ENCODE measurements at regions not wholly inside any gene's neighbourhood (a gene's known extent, or its start where the extent isn't known, plus 50 kb on each side); places are given as distances from the start of the nearest gene placed in this dataset.

DNA sequence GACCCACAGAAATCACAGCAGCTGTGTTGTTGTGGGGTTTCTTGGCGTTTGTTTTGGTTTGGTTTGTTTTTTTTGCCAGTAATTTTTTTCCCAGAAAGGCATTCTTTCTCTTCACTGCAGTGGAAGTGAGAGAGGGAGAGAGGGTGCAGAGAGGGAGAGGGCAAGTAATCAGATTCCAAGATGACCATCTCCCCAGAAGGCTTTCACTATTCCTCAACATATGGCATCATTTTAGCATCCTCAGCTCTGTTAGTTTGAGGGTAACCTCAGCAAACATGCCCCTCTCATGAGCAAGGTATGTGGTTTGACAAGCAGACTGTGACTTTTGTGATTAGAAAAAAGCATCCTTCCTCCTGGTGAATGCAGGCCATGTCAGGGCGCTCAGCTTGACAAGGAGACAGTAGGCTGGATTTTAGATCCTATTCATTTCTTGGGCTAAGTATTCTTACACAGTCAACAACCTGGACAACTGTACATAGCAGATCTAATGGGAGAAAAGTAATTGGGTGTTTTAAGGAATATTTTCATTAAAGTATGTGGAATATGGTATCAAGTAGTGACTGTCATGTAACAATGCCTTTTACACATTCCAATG, 86.3 kb upstream of the PIK3CG start:
- WGBS (ENCODE audit: missing lambda C conversion rate) = 68% methylated on average over 2 of the region's 2 CpGs
- FAIRE-seq (no peak), ATAC-seq (no peak), DNase-seq (ENCODE audit: low read depth in 1 of 2, low spot score in 1 of 2) (no peak)
- Histone ChIP-seq H3K27ac (peak overlapping the region in 1 of 2 experiments; percentile 92; a peak in 3 of 6 replicates), H3K4me1 (peaks cover 30% of the 10 kb centered on the region), H3K9me3 (no peaks in the 10 kb centered on the region), H3K4me3 (no peak overlapping the region), H3K4me2 (no peak overlapping the region)
- CTCF ChIA-PET = interaction anchor here (0.6 to 2.0 kb wide), 5 partner anchors 15 to 371 kb away, joined by 3 to 7 read pairs (median 3); partner anchors contain the start of gene CCDC71L
- no peak for TF ChIP-seq POLR2A (IDR thresholded peaks at IDR 0.05; ENCODE audit: low read length)
- no peak for TF ChIP-seq E2F6 (IDR thresholded peaks at IDR 0.05; ENCODE audit: borderline replicate concordance, low read depth)
- TF ChIP-seq NPAS2 (CRISPR knock-in tag; IDR thresholded peaks at IDR 0.05; ENCODE audit: borderline replicate concordance) = no peak
- TF ChIP-seq, protein P1, sequence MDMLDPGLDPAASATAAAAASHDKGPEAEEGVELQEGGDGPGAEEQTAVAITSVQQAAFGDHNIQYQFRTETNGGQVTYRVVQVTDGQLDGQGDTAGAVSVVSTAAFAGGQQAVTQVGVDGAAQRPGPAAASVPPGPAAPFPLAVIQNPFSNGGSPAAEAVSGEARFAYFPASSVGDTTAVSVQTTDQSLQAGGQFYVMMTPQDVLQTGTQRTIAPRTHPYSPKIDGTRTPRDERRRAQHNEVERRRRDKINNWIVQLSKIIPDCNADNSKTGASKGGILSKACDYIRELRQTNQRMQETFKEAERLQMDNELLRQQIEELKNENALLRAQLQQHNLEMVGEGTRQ (IDR thresholded peaks at IDR 0.05) = no peak
- no peak for TF ChIP-seq SMC3 (IDR thresholded peaks at IDR 0.05)
- no peak for TF ChIP-seq RARB (CRISPR knock-in tag; IDR thresholded peaks at IDR 0.05)
- TF ChIP-seq ZC3H11A (IDR thresholded peaks at IDR 0.05) = no peak
- no peak for TF ChIP-seq CEBPB (IDR thresholded peaks at IDR 0.05)
- TF ChIP-seq PHF8 (IDR thresholded peaks at IDR 0.05; ENCODE audit: borderline replicate concordance, low read depth) = no peak
- TF ChIP-seq EHF (CRISPR knock-in tag; IDR thresholded peaks at IDR 0.05) = no peak
- TF ChIP-seq TP53 (CRISPR knock-in tag; IDR thresholded peaks at IDR 0.05) = no peak
- TF ChIP-seq, protein P2, sequence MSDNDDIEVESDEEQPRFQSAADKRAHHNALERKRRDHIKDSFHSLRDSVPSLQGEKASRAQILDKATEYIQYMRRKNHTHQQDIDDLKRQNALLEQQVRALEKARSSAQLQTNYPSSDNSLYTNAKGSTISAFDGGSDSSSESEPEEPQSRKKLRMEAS (IDR thresholded peaks at IDR 0.05) = no peak
- TF ChIP-seq CHD4 (IDR thresholded peaks at IDR 0.05; ENCODE audit: borderline replicate concordance) = no peak
- no peak for TF ChIP-seq ZFP36 (IDR thresholded peaks at IDR 0.05; ENCODE audit: borderline replicate concordance, partially characterized antibody)
- TF ChIP-seq, protein P3, sequence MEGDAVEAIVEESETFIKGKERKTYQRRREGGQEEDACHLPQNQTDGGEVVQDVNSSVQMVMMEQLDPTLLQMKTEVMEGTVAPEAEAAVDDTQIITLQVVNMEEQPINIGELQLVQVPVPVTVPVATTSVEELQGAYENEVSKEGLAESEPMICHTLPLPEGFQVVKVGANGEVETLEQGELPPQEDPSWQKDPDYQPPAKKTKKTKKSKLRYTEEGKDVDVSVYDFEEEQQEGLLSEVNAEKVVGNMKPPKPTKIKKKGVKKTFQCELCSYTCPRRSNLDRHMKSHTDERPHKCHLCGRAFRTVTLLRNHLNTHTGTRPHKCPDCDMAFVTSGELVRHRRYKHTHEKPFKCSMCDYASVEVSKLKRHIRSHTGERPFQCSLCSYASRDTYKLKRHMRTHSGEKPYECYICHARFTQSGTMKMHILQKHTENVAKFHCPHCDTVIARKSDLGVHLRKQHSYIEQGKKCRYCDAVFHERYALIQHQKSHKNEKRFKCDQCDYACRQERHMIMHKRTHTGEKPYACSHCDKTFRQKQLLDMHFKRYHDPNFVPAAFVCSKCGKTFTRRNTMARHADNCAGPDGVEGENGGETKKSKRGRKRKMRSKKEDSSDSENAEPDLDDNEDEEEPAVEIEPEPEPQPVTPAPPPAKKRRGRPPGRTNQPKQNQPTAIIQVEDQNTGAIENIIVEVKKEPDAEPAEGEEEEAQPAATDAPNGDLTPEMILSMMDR (IDR thresholded peaks at IDR 0.05) = no peak
- TF ChIP-seq, protein P4, sequence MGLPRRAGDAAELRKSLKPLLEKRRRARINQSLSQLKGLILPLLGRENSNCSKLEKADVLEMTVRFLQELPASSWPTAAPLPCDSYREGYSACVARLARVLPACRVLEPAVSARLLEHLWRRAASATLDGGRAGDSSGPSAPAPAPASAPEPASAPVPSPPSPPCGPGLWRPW (IDR thresholded peaks at IDR 0.05) = no peak
- TF ChIP-seq CBX2 (IDR thresholded peaks at IDR 0.05; ENCODE audit: borderline replicate concordance, low read depth) = no peak
- no peak for TF ChIP-seq SREBF2 (IDR thresholded peaks at IDR 0.05)
- no peak for TF ChIP-seq BHLHE40 (IDR thresholded peaks at IDR 0.05; ENCODE audit: low read depth, low read length)
- TF ChIP-seq HEYL (CRISPR knock-in tag; IDR thresholded peaks at IDR 0.05) = no peak
- POLR2A ChIA-PET = no interaction called here

DNA sequence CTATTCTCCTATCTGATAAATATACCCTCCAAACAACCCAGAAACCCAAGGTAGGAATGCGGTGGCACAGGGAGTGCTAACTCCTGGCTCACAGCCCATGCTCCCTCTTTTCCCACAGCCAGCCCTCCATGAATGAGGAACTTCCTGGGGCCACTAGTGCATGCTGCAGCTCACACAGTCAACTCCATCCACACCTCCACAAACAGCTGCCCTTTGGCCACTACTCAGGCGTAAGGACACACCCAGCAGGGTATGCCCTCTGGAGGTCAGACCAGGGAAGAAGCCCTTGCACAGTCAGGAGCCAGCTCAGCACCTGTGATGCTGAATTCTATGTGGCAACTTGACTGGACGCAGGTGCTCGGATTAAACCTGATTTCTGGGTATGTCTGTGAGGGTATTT, 85.2 kb upstream of the PIK3CG start:
- H3K4me2 ChIP-seq = no peak overlapping the region
- TF ChIP-seq KDM5A (IDR thresholded peaks at IDR 0.05) = no peak
- TF ChIP-seq GATA3 (IDR thresholded peaks at IDR 0.05; ENCODE audit: borderline replicate concordance) = no peak
- TF ChIP-seq, protein P2 (IDR thresholded peaks at IDR 0.05) = no peak
- TF ChIP-seq RAD21 (conservative IDR thresholded peaks at IDR 0.05 in 1 of 2, IDR thresholded peaks at IDR 0.05 in 1 of 2) = peak; percentile 27 to 42; a peak in 3 of 5 replicates
- no peak for TF ChIP-seq EHF (CRISPR knock-in tag; IDR thresholded peaks at IDR 0.05)
- TF ChIP-seq ZC3H11A (IDR thresholded peaks at IDR 0.05) = no peak
- TF ChIP-seq MAZ (IDR thresholded peaks at IDR 0.05; ENCODE audit: borderline replicate concordance, low read depth, low read length) = no peak
- TF ChIP-seq EP300 (IDR thresholded peaks at IDR 0.05) = no peak
- no peak for TF ChIP-seq RARB (CRISPR knock-in tag; IDR thresholded peaks at IDR 0.05)
- TF ChIP-seq TP53 (CRISPR knock-in tag; IDR thresholded peaks at IDR 0.05) = no peak
- TF ChIP-seq EHMT2 (IDR thresholded peaks at IDR 0.05; ENCODE audit: low read depth) = no peak
- no peak for TF ChIP-seq ZNF302 (CRISPR knock-in tag; IDR thresholded peaks at IDR 0.05)
- no peak for TF ChIP-seq FOSL2 (IDR thresholded peaks at IDR 0.05)
- TF ChIP-seq FOSL2 (CRISPR knock-in tag; IDR thresholded peaks at IDR 0.05) = no peak
- no peak for TF ChIP-seq HOXB5 (CRISPR knock-in tag; IDR thresholded peaks at IDR 0.05)
- TF ChIP-seq SMC3 (IDR thresholded peaks at IDR 0.05) = no peak
- peak; percentile 8 for TF ChIP-seq MAFK (IDR thresholded peaks at IDR 0.05; ENCODE audit: partially characterized antibody)
- no peak for TF ChIP-seq RCOR1 (IDR thresholded peaks at IDR 0.05; ENCODE audit: low read depth, low read length)
- H3K27ac ChIP-seq = peak overlapping the region in 1 of 2 experiments; percentile 9; a peak in 2 of 6 replicates
- peak; percentile 44 to 75; a peak in 5 of 6 replicates for ATAC-seq
- ChIA-PET CTCF (interaction anchor here (0.6 to 2.1 kb wide), 8 partner anchors 8 to 763 kb away, joined by 3 to 7 read pairs (median 4); partner anchors contain the start of gene CCDC71L), POLR2A (no interaction called here)
- no peak for FAIRE-seq
- 77% methylated on average over 4 of the region's 4 CpGs for WGBS (ENCODE audit: missing lambda C conversion rate)
- no peak overlapping the region for H3K4me3 ChIP-seq
- H3K9me3 ChIP-seq = no peaks in the 10 kb centered on the region
- peaks cover 24% of the 10 kb centered on the region for H3K4me1 ChIP-seq
- peak; percentile 25 to 63 for DNase-seq (ENCODE audit: low read depth in 1 of 2, low spot score in 1 of 2)

All from A549 (cell line).